Progenitor cell of endocrine pancreas (in vitro differentiated cells): ENCODE measurements at regions not wholly inside any gene's neighbourhood (a gene's known extent, or its start where the extent isn't known, plus 50 kb on each side); places are given as distances from the start of the nearest gene placed in this dataset.

ENCODE experiments used
- DNase-seq: peaks from one replicate; pipeline ENCODE4 v3.0.0; 2021; ENCODE audit warnings: low spot score; ENCODE audit not compliant: unreplicated experiment
- H3K27ac Mint-ChIP-seq: 2 replicates; pipeline ENCODE4 v1.8.0; 2021; ENCODE audit warnings: mild to moderate bottlenecking, moderate library complexity, mixed read lengths
- H3K27me3 Mint-ChIP-seq: 2 replicates; pipeline ENCODE4 v1.8.0; 2021; ENCODE audit warnings: mixed read lengths
- H3K36me3 Mint-ChIP-seq: 2 replicates; pipeline ENCODE4 v1.8.0; 2022; ENCODE audit warnings: mixed read lengths; ENCODE audit not compliant: insufficient read depth
- H3K4me1 Mint-ChIP-seq: 2 replicates; pipeline ENCODE4 v1.8.0; 2021; ENCODE audit warnings: low read depth, mixed read lengths
- H3K4me3 Mint-ChIP-seq: 2 replicates; pipeline ENCODE4 v1.8.0; 2021; ENCODE audit warnings: low read depth, mild to moderate bottlenecking, moderate library complexity, mixed read lengths
- H3K9me3 Mint-ChIP-seq: 2 replicates; pipeline ENCODE4 v1.8.0; 2021; ENCODE audit warnings: low read depth, mixed read lengths
- CTCF ChIP-seq: fragments of 200-600 bp; sonication (generic); IDR thresholded peaks from one replicate; pipeline ENCODE4 v1.5.0; 2021; ENCODE audit warnings: antibody characterized with exemption, mild to moderate bottlenecking; ENCODE audit not compliant: unreplicated experiment

GRCh38 chr18:64245126-64245861 is 96.4 kb upstream of the LINC00305 start:
- no peak for TF ChIP-seq CTCF
- Mint-ChIP-seq H3K4me3 (no peak overlapping the region), H3K27me3 (no peaks in the 10 kb centered on the region), H3K36me3 (peaks cover 2% of the 10 kb centered on the region), H3K27ac (no peak overlapping the region), H3K9me3 (peaks cover 4% of the 10 kb centered on the region), H3K4me1 (peaks cover 15% of the 10 kb centered on the region)
- no peak for DNase-seq

- DNase-seq, result no peak
- H3K27me3 Mint-ChIP-seq, result no peaks in the 10 kb centered on the region
- peaks cover 3% of the 10 kb centered on the region for H3K9me3 Mint-ChIP-seq
- no peak overlapping the region for H3K27ac Mint-ChIP-seq
- TF ChIP-seq CTCF, result peak; percentile 10
- peaks cover 2% of the 10 kb centered on the region for H3K36me3 Mint-ChIP-seq
- H3K4me3 Mint-ChIP-seq, result no peak overlapping the region
- H3K4me1 Mint-ChIP-seq, result peaks cover 19% of the 10 kb centered on the region
Measured at GRCh38 chr18:64244571-64244970, 95.7 kb upstream of the LINC00305 start.

- no peaks in the 10 kb centered on the region for H3K36me3 Mint-ChIP-seq
- no peak for TF ChIP-seq CTCF
- no peaks in the 10 kb centered on the region for H3K27me3 Mint-ChIP-seq
- H3K9me3 Mint-ChIP-seq, result peaks cover 3% of the 10 kb centered on the region
- no peak overlapping the region for H3K4me3 Mint-ChIP-seq
- DNase-seq, result no peak
- peak overlapping the region; percentile 33 for H3K27ac Mint-ChIP-seq
- peaks cover 27% of the 10 kb centered on the region for H3K4me1 Mint-ChIP-seq
Measured at GRCh38 chr18:64240316-64240715, 91.4 kb upstream of the LINC00305 start.

GRCh38 chr18:64238076-64238475 is 89.2 kb upstream of the LINC00305 start:
- H3K4me1 Mint-ChIP-seq, result peaks cover 40% of the 10 kb centered on the region
- no peak overlapping the region for H3K27ac Mint-ChIP-seq
- H3K36me3 Mint-ChIP-seq, result no peaks in the 10 kb centered on the region
- H3K27me3 Mint-ChIP-seq, result no peaks in the 10 kb centered on the region
- DNase-seq, result no peak
- no peak overlapping the region for H3K4me3 Mint-ChIP-seq
- no peak for TF ChIP-seq CTCF
- H3K9me3 Mint-ChIP-seq, result peaks cover 6% of the 10 kb centered on the region

- no peak overlapping the region for H3K4me3 Mint-ChIP-seq
- no peaks in the 10 kb centered on the region for H3K27me3 Mint-ChIP-seq
- peaks cover 21% of the 10 kb centered on the region for H3K4me1 Mint-ChIP-seq
- H3K9me3 Mint-ChIP-seq, result peaks cover 24% of the 10 kb centered on the region
- no peak for DNase-seq
- H3K27ac Mint-ChIP-seq, result no peak overlapping the region
- no peak for TF ChIP-seq CTCF
- H3K36me3 Mint-ChIP-seq, result peaks cover 10% of the 10 kb centered on the region
Measured at GRCh38 chr18:64234321-64234720, 85.4 kb upstream of the LINC00305 start.
